ENCODE measurements at regions not wholly inside any gene's neighbourhood (a gene's known extent, or its start where the extent isn't known, plus 50 kb on each side); places are given as distances from the start of the nearest gene placed in this dataset.
"Not testable (repeated sequence)": the region's sequence is repeated elsewhere in the genome, so short reads cannot be mapped to it uniquely, and the experiment has no call there.

DNA sequence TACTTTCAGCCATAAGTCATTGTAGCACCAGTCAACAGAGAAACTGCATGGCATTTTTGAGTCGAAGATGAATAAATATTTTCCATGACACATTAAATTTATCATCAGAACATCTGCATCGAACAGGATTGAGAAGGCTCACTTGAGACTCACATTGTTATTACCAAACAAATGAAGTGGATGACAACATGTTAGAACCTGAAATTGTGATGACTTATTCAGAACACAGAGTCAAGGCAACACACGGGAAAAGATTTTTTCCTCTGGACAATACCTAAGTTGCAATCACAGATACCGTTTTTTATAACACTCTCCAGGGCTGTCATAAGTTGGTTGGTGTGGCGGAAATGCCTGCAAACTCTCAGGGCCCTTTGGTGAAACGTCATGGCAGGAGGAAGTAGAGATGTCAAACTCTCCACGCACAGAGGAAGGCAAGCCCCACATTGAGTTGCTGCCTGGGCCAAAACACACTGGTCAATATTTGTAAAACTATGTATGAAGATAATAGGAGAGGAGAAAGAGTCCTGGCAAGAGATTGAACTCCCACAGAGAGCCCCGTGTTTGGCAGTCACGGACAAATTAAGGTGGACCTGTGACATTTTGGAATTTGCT lies 123.8 kb downstream of the PWWP3B start:
- TF ChIP-seq, protein P1, sequence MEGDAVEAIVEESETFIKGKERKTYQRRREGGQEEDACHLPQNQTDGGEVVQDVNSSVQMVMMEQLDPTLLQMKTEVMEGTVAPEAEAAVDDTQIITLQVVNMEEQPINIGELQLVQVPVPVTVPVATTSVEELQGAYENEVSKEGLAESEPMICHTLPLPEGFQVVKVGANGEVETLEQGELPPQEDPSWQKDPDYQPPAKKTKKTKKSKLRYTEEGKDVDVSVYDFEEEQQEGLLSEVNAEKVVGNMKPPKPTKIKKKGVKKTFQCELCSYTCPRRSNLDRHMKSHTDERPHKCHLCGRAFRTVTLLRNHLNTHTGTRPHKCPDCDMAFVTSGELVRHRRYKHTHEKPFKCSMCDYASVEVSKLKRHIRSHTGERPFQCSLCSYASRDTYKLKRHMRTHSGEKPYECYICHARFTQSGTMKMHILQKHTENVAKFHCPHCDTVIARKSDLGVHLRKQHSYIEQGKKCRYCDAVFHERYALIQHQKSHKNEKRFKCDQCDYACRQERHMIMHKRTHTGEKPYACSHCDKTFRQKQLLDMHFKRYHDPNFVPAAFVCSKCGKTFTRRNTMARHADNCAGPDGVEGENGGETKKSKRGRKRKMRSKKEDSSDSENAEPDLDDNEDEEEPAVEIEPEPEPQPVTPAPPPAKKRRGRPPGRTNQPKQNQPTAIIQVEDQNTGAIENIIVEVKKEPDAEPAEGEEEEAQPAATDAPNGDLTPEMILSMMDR (IDR thresholded peaks at IDR 0.05) = not testable (repeated sequence)
- TF ChIP-seq EZH2 (IDR thresholded peaks at IDR 0.05) = not testable (repeated sequence)
